GM19240 (cell line): ENCODE measurements at regions not wholly inside any gene's neighbourhood (a gene's known extent, or its start where the extent isn't known, plus 50 kb on each side); places are given as distances from the start of the nearest gene placed in this dataset.

Experiments
- DNase-seq: peaks from one replicate; pipeline ENCODE4 v3.0.0; 2011; ENCODE audit warnings: low spot score; ENCODE audit not compliant: insufficient read length

DNA sequence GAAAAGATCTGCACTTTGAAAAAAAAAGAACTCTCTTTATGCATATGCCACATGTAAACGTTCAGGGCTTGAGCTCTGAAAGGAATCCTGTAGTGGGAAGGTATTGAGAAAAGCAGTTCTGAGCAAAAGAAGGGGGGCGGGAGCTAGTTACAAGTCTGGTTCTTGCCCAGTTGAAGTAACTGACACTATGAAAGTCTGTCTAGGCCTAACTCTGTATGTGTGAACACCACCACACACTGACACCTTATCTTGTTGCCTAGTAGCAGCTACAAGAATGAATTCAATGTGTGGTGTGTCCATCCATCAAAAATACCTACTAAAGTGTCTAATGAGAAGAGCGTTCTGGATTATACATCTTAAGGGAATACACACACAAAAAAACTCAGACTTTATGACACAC, 820.6 kb downstream of the DIAPH3 start:
- DNase-seq = no peak

DNA sequence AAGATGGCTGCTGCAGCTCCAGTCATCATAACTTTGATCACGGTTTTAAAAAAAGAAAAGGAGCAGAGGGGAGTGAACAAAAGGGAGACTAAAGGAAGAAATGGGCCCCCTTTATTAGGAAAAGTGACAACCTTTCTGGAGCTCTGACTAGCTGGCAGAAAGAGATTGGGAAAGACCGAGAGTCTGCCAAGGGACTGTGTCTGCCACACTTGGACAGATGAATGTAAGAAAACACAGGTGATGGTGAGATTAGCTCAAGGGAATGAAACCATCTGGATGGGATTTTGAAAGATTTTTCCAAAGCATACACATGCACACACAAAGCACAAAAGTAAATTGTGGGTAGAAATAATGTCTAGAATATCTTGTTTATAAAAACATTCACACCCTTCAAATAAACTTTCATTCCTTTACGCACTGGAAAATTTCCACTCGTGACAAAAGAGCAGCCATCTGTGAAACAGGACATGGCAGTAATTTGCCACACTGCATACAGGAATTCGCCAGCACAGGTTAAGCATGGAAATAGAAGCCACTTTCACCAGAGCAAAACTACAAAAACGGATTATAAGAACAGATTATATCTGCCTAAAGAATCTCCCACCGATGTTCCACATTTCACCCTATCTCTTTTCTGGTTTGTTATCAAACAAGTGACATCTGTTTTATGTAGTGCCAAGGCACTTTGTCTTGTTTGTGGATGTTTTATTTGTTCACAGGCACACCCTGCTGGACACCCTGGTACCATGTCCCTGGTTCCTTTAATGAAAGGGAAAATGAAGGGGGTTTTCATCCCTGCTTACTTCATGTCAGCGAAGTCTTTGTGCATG, 819.5 kb downstream of the DIAPH3 start:
- no peak for DNase-seq

DNA sequence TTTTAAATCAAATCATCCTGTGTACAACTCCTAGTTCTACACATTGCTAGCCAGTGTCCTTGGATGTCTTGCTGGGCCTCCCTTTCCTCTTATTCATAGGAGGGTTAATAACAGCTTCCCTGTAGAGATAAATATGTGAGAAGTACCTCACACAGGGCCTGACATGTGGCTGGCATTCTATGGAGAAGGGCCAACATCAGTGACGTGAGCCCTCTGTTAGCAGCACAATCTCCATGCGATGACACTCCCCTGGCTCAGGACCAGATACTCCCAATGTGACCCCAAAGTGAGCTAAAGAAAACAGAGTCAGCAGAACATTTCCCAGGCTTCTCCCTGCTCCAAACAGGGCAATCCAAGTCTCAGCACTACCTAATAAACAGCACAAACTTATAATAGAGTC, 818.4 kb downstream of the DIAPH3 start:
- no peak for DNase-seq

DNA sequence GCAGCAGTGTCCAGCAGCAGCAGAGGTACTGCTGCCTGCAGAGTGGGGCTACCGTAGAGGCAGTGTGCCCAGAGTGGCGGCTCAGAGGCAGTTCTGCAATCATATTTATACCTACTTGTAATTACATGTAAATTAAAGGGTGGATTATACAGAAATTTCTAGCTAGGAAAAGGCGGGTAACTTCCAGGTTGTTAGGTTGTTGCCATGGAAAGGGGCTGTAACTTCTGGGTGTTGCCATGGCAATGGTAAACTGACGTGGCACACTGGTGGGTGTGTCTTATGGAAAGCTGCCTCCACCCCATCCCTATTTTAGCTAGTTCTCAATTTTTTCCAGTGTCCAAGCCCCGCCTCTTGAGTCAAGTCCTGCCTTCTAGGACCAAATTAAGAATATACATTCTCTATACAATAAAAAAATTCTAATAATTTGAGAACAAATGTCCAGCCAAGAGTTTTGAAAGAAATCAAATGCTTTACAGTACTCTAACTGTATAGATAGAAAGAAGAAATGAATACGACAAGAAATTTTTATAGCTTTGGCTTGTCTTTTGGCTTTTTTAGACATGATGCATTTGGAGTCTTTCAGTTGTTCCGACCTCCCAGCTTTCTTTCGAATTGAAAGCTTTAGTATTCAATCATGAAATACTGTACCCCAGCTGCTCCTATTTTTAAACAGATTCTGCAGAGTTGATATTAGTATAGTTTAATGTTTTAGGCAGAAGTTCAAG, 816.6 kb downstream of the DIAPH3 start:
- DNase-seq = no peak

DNA sequence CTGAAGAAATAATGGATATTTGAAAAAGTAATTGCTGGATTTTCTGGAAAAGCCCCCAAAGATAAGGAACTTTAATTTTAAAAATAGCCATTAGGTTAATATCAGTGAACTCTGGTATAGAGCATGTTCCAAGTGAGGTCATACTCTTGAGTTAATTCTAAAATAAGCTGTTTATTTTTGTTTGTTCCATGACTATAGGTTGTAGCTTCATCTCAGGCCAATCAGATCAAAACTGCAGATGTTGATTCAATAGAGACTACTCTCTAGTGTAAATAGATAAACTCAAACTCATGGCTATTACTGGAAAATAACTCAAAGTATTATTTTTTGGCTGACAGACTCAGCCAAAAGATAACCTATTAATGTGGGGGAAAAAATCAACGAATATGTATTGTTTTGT, 815.1 kb downstream of the DIAPH3 start:
- no peak for DNase-seq

DNA sequence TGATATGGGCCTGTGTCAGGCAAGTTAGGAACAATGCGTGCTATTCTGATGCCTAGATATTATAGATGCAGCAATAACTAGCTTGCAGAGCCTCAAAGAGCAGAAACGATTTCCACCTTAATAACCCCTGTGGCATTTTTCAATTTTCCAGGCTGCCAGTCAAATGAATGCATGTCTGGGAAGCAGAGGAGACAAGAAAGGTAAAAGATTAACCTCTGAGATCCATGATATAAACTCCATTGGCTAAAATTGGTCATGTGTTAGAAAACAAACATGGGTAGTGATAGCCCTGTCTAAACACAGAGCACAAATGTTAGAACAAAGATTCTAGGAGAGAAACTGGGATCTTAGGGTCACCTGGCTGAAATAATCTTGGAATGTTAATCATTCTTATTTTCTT, 811.1 kb downstream of the DIAPH3 start:
- no peak for DNase-seq

DNA sequence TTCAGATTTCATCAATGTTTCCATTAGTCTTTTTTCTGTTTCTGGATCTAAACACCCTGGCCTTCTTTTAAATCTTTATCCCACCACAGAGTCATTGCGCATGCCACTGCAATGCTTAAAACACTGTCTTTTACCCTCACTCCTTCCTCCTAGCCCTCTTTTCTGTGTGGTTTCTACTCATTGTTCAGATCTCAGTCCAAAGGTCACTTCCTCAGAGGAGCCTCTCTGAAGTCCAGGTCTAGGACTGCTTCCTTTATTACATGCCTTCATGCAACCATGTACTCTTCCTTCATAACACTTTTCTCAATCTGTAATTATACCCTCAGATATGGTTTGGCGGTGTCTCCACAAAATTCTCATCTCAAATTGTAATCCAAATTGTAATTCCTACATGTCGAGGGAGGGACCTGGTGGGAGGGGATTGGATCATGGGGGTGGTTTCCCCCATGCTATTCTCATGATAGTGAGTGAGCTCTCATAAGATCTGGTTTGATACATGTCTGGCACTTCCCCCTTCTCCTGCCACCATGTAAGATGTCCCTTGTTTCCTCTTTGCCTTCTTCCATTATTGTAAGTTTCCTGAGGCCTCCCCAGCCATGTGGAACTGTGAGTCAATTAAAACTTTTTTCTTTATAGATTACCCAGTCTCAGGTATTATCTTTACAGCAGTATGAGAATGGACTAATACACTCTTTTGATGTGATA, 808.9 kb downstream of the DIAPH3 start:
- no peak for DNase-seq

DNA sequence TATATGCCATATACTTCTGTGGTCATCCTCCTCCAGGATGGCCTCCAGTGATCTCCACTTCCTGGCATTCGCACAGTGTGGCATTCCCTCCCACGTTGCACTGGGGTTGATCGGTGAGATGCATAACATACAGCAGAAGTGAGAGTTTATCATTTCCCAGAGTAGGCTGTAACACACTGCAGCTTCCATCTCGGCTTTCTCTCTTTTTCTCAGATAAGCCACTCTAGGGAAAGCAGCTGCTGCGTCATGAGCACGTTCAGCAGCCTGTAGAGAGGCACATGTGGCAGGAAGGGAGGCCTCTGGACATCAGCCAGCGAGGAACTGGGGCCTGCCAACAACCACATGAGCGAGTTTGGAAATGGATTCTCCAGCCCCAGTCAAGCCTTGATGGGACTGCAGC, 807.1 kb downstream of the DIAPH3 start:
- DNase-seq = no peak

DNA sequence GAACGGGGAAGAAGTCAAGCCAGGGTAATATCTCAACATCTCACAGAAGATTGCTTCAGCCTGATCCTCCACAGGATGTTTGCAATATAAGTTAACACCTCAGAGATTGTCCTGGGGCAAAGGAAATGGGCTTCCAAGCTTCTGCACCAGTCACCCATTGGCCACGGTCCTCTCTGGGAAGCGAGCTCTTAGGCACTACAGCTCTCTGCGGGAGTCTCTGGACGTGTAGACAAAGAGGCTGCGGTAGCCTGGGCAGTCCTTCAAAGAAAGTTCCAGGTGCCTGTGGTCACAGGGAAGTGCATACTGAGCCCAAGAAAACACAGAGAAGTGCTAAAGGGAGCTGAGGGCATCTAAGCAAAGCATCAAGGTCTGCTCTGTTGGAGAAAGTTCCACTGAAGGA, 805.7 kb downstream of the DIAPH3 start:
- no peak for DNase-seq

DNA sequence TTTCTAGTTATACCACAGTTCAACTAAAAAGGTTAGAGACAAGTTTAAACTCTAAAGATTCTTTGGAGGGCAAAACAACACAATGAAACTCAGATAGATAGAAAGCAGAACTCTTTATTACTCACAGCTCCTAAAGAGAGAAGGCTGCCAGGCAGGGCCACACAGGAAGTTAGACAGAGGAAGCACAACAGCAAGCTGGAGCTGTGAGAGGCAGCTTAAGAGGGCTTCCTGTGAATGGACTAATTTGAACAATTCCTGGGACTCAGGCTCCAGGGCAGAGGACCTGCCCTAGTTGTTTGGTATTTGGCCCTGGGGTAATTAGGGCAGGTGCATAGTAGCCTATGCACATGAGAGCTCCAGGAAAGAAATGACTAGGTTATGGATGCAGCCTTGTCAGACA, 803.6 kb downstream of the DIAPH3 start:
- DNase-seq = no peak

DNA sequence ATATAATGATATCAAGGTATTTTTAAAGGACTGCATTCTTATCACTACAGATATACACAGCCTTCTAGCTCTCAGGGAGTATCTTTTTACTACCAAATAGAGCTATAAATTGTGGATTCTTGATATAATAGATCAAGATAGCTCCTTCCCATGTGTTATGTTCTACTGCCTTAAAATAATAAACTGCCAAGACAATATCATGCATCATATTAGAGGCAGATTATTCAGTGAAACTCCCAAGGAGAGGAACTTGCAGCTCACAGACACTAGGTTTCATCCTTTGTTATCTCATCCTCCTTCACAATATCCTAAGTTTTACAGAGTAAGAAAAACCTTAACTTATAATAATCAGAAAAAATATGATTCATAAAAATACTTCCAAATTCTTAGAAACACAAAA, 802.8 kb downstream of the DIAPH3 start:
- DNase-seq = no peak

DNA sequence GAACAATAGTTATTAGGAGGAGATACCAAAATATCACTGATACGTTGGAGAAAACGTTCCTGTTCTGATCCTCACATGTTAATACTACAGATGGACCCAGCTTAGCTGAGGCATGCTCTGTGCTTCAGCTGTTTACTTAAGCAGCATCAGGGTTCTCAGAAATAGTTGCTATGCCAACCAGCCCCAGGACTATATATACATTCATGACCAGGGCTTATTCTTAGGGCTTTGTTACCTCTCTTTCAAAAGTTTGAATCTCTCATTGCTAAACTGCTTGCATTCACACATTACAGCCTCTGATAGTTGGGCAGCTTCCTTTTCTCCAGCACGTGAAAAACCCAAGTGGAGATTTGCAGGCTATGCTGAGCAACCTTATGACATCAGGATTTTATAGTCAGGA, 800.4 kb downstream of the DIAPH3 start:
- DNase-seq = no peak

DNA sequence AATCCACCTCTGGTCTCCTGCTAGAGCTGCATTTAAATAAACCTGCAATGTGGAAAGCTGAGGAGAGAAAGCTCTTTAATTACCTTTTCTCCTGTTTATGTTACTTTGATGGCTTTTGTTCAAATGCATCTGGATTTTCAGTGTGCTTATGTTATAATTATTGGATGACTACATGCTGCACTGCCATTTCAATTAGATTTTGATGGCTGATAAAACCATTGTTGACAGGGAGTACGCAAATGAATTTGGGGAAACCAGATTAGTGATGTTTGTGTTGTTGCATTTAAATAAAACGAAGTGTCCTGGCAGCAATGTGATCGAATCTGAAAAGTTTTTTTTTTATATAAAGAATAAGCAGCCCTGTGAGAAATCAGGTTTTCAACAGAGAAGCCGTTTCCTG, 799.8 kb downstream of the DIAPH3 start:
- DNase-seq = no peak

DNA sequence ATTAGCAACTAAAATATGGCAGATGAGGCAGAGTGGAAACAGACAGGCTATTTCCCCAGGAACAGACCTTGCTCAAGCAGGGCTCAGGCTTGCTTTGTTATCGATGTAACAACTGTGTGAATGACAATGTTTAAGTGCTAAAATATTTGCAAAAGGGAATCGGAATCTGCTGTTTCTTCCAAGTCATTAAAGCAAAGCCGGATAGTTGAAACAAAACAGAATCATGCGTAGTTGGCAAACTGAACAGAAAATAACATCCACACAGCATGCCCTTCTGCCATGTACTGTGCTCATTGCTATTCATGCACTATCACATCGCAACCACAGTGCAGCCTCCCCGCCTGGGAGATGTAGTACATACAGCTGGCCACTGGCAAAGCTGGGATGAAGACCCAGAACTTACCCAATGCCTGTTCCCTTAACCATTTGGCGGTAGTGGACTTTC, 799.1 kb downstream of the DIAPH3 start:
- DNase-seq = no peak

DNA sequence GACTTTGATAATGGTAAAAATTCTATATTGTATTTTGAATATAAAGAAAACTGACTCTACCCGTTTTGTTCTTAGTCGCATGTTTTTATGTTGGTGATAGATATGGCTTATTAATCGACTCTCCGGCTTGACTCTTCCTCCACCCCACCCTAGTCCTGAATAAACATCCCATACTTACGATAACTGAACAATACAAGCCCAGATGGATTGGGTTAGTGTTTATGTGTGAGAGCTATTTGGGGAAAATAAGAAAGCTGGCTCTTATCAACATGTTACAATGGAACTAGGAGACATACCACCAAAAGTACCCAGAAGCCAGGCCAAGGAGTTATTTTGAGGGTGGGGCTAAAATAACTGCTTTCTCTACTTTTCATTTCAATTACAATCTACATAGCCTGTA, 796.3 kb downstream of the DIAPH3 start:
- DNase-seq = no peak

DNA sequence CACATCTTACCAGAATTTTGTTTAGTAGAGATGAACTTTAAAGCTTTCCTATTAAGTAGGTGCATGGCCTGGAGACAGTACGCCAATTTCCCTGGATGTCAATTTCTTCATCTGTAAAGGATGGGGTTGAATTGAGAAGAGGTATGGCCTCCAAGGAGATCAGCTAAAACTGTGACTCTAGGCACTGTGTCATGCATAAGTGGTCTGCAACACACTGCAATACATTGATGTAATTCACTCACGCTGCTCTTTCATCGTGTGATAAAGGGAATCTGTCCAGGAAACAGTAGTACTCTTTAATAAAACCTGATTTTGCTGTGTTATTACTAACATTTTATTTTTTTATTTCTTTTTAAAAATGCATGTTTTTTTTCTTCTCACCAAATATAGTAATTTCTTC, 795.8 kb downstream of the DIAPH3 start:
- no peak for DNase-seq

DNA sequence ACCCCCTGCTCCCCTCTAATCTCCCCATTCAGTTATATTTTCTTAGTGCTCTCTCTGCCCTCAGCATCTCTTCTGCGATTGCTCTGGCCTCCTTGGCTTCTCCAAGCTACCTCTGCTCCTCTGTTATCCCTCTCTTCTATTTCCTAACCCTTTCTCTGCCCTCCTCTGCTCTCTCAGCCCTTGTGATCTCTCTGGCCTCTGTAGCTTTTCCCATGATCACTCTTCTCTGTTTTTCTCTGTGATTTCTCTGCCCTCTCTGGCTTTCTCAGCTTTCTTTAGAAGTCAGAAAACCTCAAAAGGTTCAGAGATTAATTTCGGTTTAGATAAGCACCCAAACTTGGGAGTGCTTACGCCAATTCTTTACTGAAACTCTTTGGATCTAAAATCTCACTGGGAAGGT, 795.0 kb downstream of the DIAPH3 start:
- DNase-seq = no peak

DNA sequence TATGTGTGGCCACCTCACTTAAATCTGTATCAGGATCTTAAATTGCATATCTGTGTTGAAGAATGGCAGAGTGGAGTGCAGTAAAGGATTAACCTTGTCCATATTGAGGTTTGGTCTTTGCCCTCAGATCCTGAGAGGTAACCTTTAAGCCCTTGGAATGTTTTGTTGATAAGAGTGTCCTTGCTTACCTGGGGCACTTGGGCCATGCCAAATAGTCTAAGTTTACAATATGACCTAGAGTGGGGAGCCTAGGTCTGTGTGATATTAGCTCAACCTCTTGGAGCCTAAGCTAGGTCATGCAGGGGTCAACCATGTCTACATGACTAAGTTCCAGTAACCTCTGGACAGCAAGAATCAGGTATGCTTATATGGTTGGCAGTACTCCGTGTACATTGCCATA, 792.5 kb downstream of the DIAPH3 start:
- no peak for DNase-seq

DNA sequence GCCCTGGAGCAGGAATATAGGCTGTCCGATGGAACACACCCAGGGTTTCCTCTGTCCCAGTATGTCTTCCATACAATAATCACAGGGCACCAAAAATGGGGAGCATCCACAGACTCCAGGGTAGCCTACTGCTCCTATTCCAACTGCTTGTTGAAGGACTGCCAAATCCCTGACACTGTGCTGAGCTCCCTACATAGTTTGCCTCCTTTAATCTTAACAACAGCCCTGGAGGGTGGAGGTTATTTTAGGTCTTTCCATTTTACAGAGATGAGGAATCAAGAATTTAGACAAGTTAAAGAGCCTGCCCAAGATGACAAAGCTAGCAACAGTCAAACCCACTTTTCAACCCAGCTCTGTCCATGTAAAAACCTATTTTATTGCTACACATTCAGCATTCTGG, 790.4 kb downstream of the DIAPH3 start:
- DNase-seq = no peak

DNA sequence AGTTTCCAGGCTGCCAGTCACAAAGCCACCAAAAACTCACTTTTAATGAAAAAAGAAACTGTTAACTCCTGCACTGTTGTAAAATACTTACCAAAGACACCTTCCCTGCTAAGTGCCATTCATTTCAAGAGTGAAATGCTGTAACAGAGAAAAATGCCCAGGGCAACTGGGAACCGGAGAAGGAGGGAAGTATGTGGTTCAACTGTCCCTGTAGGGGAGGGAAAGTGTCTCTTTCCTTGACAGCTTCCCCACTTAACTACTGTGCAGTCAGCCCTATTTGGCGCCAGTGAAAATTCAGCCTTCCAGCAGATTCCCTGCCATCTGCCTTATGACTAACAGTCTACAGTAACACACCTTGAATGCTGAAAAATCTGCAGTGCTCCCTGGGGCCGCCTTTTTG, 789.0 kb downstream of the DIAPH3 start:
- DNase-seq = no peak

DNA sequence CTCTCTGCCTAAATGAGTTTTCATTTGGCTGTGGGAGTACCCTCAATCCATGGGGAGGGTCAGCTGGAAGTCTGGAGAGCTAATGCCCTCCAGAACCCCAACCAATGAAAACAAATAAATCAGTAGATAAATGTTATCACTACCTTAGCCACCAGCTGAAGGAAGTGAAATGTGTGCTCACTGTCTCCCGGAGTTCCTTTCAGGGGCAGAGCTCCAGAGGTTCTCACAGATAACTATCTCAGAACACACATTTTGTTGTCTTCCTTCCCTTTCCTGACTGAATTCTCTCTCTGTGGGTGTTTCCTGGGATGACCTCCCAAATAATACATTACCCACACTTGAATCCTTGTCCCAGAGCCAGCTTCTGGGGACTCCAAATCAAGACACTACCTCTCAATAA, 779.6 kb downstream of the DIAPH3 start:
- no peak for DNase-seq

DNA sequence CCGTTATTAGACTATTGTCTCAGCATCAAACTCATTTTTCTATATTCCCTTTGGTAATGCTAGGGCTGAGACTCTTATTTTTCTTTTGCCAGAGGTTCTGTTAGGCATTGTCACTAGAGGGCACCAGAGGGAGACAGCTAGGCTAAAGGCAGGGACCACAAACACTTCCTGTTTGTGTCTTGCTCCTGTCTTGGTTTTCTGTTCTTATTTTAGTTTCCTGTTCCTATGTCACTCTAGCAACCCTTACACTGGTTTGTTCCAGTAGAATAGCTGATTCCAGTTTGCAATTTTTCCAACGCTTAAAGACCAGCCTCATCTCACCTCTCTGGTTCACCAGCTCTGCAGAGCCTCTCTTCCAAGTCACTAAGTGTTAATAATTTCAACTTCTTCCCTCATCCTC, 772.0 kb downstream of the DIAPH3 start:
- DNase-seq = peak; percentile 36
